GM18499 (cell line): ENCODE measurements at regions not wholly inside any gene's neighbourhood (a gene's known extent, or its start where the extent isn't known, plus 50 kb on each side); places are given as distances from the start of the nearest gene placed in this dataset.

Experiments used
- ATAC-seq: cut with Tn5 transposase; IDR thresholded peaks from one replicate; pipeline ENCODE4 v1.9.1; 2021; ENCODE audit warnings: moderate number of reproducible peaks; ENCODE audit not compliant: insufficient read depth, unreplicated experiment

DNA sequence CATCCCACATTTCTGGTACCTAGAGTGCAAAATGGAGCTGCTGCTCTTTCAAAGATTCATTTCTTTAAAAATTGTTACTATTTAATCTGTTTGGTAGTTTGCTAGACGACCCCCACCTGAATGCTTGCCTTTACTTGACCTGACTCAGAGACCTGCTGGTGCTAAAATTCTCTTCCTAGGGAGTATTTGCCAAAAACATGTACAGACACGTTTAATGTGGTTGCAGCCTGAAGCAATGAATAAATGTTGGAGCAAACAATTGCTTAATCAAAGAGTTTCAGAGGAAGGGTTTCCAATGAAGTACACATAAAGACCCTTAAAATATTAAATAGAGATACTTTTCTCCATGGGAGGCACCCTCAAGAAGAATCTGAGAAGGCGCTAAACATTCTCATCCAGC is 734.4 kb downstream of the CBLN2 start:
- ATAC-seq, result no peak

DNA sequence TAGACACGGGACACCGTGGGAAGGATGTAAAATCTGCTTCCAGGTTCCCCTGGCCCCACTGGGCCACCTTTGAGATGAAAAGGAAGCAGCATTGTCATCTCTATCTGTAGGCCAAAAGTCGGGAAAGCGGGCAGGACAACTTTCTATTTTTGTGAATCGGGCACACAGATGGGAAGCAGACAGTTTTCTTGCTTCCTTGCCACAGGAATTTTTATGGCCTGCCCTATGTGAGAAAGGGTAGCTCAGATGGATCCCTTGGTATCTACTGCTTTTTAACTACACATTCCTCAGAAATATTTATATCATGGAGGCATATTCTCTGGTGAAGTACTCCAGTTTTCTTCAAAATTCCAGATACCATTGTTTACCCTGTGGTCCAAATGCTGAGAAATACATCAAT is 735.5 kb downstream of the CBLN2 start:
- no peak for ATAC-seq

DNA sequence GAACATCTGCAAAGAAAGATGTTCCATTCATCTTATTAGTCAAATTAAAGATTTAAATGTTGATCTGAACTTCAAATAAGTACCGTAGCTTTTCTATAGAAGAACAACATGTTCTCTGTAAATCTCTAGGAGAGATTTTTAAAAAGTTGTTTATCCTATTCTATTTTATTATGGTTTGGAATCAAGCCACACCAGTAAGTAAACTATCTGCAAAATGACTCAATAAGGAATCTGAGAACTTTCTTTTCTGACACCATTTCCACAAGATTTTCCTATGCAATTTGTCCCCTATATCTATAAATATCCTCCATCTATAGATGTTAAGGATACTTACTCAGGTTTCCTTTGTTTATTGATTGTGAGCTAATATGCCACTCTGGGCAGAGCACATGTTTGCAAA is 736.6 kb downstream of the CBLN2 start:
- ATAC-seq, result no peak

- no peak for ATAC-seq
Measured at GRCh38 chr18:71798986-71799673, 745.0 kb downstream of the CBLN2 start.

- ATAC-seq, result no peak
Measured at GRCh38 chr18:71797554-71797953, 746.6 kb downstream of the CBLN2 start.

- no peak for ATAC-seq
Measured at GRCh38 chr18:71784777-71785176, 759.4 kb downstream of the CBLN2 start.

- no peak for ATAC-seq
Measured at GRCh38 chr18:71760541-71760940, 783.6 kb downstream of the CBLN2 start.

GRCh38 chr18:71754246-71754645 is 789.9 kb downstream of the CBLN2 start:
- no peak for ATAC-seq

GRCh38 chr18:71743634-71744033 is 800.5 kb downstream of the CBLN2 start:
- no peak for ATAC-seq

- ATAC-seq, result no peak
Measured at GRCh38 chr18:71729611-71730010, 814.5 kb downstream of the CBLN2 start.

DNA sequence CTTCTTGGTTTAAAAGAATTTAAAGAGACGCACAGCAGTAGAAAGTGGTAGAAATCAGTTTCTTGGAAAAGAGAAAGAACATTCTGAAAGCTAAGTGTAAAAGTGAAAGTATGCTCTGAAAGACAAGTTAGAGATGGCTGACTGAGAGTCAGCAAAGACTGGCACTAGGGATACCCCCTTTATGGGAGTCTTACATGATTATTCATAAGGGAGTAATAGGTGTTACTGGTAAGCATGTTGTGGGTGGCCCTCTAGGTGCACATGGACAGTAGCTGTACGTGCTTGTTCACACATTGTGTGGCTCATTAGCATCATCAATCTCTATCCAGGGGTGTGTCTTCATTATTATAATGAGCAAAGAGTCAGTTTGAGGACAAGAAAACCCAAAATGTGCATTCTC is 816.2 kb downstream of the CBLN2 start:
- ATAC-seq, result no peak

DNA sequence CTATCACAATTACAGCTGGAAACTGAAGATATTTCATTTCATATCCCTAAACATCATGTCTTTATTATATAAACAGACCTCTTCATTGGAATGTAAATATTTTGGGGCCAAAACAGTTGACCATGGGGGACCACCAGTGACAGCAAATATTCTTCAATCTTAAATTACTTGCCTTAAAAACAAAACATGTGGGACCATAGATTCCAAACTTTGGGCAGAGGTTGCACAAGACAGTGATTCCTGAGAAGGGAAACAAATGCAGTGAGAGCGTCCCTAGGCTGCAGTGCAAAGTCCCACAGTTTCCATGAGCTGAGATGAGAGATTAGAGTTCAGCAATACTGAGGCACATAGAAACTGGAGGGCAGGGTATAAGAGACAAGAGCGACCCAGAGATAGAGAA is 818.9 kb downstream of the CBLN2 start:
- ATAC-seq, result no peak

GRCh38 chr18:71707985-71708500 is 836.1 kb downstream of the CBLN2 start:
- no peak for ATAC-seq

- no peak for ATAC-seq
Measured at GRCh38 chr18:71707400-71707799, 836.7 kb downstream of the CBLN2 start.

DNA sequence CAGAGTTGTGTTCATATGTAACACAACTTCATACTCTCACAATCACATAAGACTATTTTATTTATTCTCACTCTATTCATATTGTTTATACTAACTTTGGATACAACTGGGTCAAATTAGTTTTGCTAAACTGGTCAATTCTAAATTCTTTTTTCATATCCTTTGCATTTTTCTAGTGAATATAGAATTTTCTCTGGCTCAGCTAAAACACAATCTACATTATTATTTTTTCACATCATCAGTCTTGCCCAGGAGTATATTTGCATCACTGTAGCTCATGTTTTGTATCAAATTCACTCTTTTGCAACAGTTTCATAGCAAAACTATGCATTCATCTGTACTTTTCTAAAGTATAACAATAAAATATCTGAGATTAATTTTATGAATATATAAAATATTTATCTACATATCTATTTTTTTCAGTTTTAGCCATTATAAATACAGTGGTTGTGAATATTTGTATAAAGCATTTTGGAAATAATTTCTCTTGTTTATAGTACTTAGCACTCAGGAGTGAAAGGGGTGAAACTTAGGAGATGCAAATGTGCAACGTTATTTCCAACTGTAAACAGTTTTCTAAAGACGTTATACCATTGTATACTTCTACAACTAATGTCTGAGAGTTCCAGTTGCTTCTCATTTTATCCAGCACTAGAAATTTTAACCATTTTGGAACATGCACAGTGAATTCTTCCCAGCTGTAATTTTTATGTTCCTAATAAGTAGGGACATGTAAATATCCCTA is 854.6 kb downstream of the CBLN2 start:
- ATAC-seq, result no peak

GRCh38 chr18:71682591-71682990 is 861.6 kb downstream of the CBLN2 start:
- no peak for ATAC-seq

DNA sequence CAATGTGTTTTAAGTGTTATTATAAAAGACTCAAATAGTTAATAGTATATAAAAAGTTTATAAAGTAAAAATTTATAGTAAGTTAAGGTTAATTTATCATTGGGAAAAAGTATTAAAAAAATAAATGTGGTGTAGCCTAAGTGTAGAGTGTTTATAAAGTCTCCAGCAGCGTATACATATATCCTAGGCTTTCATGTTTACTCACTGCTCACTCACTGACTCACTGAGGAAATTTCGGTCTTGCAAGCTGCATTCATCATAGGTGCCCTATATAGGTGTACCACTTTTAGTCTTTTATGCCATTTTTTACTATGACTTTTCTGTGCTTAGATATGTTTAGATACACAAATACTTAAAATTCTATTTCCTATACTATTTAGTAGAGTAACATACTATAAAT is 866.0 kb downstream of the CBLN2 start:
- ATAC-seq, result no peak

GRCh38 chr18:71673954-71674353 is 870.2 kb downstream of the CBLN2 start:
- no peak for ATAC-seq

DNA sequence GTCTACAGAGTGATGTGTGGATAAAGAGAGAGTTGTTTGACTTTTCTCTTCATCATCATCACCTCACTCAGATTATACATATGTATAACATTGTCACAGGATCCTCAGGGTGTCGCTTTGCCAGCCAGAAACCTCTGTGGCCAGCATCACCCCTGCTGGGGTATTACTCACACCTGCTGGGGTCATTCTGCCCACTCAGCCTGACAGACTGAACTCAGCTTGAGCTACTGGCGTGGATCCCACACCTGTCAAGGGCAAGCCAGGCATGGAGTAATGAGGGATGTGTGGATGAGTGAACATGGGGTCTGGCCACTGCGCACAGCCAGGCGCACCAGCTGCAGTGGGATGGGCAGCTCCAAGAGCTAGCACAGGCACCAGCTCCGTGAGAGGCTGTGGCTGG is 870.6 kb downstream of the CBLN2 start:
- ATAC-seq, result no peak

GRCh38 chr18:71666481-71666880 is 877.7 kb downstream of the CBLN2 start:
- no peak for ATAC-seq

GRCh38 chr18:71665131-71665530 is 879.0 kb downstream of the CBLN2 start:
- ATAC-seq, result no peak

DNA sequence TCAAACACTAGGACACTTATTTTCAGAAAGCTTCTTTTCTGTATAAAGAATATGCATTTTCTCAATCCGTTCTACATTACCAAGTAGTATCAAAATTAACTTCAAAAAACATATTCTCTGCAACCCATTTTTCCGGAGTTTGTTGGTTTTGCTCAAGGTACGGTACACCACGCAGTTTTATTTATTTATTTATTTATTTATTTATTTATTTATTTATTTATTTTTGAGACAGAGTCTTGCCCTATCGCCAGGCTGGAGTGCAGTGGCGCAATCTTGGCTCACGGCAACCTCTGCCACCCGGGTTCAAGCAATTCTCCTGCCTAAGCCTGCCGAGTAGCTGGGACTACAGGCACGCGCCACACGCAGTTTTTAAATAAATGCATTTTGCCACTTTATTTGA is 900.3 kb downstream of the CBLN2 start:
- ATAC-seq, result no peak
